ENCODE measurements at regions not wholly inside any gene's neighbourhood (a gene's known extent, or its start where the extent isn't known, plus 50 kb on each side); places are given as distances from the start of the nearest gene placed in this dataset.

DNA sequence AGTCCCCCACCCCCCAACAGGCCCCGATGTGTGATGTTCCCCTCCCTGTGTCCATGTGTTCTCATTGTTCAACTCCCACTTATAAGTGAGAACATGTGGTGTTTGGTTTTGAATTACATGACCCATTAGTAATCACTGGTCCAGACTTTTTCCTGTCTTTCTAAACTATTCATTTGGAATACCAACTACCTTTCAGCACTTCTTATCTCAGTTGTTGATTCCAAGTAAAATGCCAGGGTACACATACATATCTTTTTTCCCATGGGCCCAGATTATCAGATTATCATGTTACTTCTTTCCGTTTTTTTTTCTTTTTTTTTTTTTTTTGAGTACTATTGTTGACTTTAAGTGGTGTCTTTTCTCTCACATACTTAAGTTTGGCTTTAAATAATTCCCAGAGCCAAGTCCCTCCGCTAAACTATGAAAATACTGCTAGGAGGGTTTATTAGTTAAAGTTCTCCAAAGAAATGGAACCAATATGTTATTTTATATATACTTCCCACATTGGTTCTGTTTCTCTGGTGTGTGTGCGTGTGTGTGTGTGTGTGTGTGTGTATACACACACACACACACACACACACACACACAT lies 389.3 kb downstream of the IRS1 start:
- DNase-seq (ENCODE audit: low read depth in 3 of 3, low spot score in 2 of 3): no peak

DNA sequence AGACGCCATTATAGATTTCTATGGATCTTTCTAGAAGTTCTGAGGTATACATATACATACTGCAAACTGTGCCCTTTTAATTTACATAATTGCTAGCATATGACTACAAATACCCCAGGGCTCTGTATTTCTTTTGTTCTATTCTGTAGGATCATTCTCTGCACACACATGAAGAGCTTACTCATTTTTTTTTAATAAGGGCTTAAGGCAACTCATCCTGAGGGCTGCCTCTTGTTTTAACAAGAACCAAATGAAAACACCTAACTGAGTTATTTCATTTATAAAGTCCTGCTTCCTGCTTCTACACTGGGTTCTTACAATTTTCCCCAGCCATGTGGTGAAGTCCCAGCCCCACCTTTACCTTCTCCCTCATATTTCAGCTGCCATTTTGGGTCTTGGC lies 390.5 kb downstream of the IRS1 start:
- no peak for DNase-seq (ENCODE audit: low read depth in 3 of 3, low spot score in 2 of 3)

DNA sequence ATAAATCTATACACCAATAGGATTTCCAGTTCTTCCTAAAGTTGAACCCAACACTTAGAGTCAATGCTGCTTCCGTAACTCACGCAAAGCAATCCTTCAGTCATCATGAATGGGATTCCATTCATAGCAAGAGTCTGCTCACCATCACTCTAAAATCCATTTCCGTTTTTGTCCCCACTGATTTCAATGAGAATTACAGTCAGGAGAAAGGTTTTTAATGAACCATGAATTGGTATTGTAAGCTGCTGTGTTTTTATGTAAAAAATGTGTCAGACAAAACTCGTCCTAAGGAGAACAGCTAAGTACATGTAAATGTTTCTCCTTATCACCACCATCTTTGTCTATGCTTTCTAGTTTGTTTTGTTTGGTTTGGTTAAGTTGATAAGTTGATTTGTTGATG lies 391.5 kb downstream of the IRS1 start:
- no peak for DNase-seq (ENCODE audit: low read depth in 3 of 3, low spot score in 2 of 3)

DNA sequence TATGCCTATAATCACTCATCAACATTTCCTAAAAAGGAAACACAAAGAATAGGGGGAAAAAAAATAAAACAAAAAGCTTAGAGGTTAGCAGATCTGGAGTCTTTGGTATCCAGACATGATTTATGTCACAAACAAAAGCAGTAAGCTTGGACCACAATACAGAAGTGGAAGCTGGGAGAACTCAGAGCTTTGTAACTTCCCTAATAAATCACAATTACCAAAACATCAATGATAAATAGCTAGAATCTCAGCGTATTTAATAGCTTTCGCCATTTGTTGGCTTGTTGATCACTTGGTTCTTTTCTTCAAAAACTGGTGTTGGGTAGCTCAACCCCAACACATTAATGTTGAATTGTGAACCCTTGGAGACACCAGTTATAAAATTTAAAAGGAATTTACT lies 392.5 kb downstream of the IRS1 start:
- DNase-seq (ENCODE audit: low read depth in 3 of 3, low spot score in 2 of 3): no peak

DNA sequence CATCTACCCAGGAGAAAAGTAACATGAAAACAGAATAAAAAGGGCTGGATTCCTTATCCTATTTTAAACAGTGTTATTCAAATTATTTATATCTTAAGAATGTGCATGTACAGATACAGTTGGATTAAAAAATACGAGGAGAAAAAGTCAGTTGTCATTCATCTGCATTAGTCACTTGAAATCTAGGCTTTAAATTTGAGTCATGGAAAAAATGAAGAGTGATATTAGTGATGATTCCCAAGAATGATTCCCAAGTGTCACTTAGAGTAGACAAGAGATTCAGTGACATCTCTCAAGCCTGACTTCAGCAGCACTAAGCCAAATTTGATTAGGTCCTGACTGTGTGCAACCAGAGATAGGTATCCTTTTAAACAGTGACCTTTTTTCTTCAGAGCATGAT lies 394.2 kb downstream of the IRS1 start:
- no peak for DNase-seq (ENCODE audit: low read depth in 3 of 3, low spot score in 2 of 3)

DNA sequence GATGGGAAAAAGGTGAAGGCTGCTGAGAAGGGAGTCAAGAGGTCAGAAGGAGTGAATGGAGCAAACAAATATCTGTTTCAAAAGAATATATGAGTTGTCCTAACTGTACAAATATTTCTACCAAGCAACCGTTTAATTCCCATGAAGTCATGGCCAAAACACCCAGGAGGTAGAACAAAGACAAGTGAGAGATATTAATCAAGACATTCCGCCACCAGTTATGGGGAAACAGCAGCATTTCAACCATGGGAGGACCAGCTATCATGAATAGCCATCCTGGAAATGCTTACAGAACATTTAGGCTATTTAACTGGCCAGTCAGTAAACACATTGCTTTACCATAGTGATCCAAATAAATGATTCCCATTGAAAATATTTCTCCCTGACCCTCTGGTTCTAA lies 396.3 kb downstream of the IRS1 start:
- DNase-seq (ENCODE audit: low read depth in 3 of 3, low spot score in 2 of 3): no peak

DNA sequence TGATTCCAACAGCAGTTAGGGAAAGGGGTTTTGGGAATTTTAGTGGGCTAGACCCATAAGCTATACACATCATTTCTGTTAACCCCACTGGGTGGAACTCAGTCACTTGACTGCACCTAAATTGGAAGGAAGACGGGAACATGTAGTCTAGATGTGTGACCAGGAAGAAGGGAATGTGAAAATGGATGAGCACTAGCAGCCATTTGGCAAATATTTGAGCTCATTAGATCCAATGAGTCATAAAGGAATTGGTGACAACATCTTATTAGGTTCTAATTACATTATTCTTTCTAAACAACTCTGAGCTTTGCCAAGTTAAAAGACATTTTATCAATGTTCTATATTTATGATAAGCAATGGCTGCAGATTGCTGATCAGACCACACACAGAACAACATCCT lies 400.6 kb downstream of the IRS1 start:
- no peak for DNase-seq (ENCODE audit: low read depth in 3 of 3, low spot score in 2 of 3)

DNA sequence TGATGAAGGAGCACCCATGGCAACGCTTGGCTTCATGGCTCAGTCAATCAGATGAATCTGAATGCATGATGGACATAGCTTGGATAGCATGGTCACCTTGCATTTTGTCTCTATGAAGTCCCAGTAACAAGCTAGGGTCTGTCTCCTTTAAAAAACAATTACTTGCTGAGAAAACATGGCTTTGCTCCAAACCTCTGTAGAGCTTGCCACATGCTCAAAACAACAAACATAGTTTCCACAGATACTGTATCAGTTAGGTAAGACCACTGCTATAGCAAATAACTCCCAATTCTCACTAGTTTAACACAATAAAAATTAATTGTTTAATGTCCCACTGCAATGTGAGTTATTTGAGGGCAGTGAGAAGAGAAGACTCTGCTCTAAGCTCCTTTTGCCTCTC lies 401.0 kb downstream of the IRS1 start:
- DNase-seq (ENCODE audit: low read depth in 3 of 3, low spot score in 2 of 3): no peak

DNA sequence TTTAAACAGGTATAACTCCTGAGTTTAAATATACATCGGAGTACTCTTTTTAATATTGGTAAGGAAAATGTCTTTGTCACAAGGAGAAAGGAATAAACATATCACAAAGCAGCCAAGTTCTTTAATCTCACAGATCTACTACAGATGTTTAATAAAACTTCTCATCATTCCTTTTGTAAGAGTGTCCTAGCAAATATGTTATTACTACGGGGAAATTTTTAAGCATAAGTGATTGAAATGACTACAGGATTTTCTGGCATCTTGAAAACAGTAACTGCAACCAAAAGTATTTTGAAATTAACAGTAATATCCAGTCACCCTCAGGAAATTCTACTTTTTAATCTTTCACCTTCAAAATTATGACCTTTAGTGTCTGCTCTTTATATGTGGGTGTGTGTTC lies 403.1 kb downstream of the IRS1 start:
- DNase-seq (ENCODE audit: low read depth in 3 of 3, low spot score in 2 of 3): no peak

DNA sequence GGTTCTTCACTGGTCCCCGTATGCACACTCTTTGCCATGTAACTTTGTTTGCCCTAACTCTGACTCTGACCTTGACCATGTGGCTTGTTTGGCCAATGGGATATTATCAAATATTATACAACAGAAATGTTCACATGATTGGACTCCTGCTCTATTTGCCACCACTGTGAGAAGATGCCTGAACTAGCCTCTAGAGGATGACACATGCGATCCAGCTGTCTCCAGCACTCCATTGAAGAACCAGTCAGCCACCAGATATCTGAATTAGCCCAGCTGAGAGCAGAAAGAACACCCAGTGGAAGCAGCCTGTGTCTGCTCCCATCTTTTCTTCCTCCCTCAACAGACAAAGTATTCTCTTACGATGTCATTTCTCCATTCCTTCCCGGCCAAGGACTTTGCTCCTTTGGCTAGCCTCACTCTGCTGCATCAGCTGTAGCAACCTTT lies 412.1 kb downstream of the IRS1 start:
- no peak for DNase-seq (ENCODE audit: low read depth in 3 of 3, low spot score in 2 of 3)

DNA sequence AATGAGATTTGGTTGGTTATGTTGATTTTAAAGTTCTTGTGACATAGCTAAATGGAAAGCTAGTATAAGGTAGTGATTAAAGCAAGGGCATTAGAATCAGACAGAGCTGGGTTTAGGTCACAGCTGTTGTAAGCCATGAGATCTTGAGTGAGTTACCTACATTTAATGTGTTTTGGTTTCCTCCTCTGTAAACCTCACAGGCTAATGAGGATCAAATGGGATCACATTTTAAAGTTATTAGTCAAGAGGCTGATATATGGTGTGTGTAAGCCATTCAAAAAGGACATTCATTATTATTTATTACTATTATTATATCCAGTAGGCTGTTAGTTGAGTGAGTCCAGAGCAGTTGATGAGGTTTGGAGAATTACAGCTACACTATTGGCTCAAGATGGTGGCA lies 416.2 kb downstream of the IRS1 start:
- DNase-seq (ENCODE audit: low read depth in 3 of 3, low spot score in 2 of 3): no peak

DNA sequence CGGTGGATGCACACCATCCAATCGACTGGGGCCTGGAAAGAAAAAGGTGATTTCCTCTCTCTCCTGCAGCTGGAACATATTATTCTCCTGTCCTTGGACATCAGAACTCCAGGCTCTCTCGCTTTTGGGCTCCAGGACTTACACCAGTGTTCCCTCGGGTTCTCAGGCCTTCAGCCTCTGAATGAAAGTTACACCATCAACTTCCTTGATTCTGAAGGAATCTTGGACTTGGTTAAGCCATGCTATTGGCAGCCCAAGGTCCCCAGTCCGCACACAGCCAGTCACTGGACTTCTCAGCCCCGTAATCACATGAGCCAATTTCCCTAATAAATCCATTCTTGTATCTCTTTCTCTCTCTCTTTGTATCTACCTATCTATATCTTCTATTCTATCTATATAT lies 418.9 kb downstream of the IRS1 start:
- no peak for DNase-seq (ENCODE audit: low read depth in 3 of 3, low spot score in 2 of 3)

DNA sequence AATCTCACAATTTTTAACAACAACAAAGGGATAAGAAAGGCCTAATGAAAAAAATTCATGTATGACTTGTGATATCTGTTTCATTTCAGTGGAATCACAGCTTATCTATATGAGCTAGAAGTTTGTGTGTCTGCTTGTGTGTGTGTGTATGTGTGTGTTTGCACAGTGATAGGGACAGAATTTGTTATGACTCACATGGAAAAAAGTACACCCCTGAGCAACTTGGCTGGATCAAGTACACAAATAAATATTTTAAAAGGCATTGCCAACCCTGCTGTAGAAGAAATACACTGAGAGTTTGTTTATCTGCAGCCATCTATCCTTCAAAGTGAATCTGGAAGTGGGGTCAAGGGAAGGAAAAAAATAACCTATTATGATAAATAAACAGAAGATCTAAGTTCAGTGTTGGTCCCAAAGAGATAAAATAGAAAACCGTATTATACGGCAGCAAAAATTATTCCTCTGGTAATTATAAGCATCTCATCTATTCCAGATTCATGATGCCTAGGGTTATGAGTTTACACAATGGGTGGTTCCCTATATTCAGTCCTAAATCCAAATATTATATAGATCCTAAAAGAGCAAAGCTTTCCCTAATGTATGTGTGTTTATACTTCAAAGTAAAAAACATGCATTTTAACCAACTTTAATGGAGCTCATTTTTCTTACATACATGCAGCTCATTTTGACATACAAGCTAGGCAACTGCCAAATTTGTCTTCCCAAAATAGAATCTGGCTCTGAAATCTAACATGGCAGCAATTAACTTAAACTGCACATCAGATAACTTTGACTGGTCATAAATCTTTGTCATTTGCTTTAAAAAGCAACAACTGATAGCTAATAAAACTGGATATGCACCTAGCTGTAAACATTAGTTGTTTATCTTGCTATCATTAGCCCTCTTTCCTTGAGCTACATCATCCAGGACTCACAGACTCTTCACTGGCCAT lies 420.6 kb downstream of the IRS1 start:
- no peak for DNase-seq (ENCODE audit: low read depth in 3 of 3, low spot score in 2 of 3)

DNA sequence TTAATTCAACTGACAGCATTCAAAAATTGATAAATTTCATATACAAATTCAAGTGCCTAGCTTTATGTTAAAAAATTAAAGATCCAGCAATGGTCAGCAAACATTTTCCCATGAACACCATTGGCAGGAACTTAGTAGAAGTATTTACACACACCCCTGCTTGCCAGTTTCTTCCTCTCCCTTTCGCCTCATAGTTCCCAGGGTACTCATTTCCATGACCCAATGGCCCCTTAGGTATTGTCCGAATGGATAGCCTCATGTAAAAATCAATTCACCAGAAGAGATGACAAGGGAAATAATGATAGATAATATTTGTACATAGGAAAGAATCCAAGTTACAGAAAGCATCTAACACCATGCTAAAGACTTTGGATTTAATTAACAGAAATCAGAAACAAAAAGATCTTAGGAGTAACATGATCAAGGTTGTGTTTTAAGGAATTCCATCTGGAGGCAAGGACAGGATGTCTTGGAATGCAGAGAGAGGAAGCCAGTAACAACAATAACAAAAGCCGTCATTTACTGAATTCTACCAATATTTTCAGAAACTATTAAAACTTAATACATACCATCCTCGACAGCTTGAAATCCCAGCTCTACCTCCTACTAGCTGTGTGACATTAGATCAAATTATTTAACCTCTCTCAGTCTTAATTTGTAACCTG lies 423.0 kb downstream of the IRS1 start:
- no peak for DNase-seq (ENCODE audit: low read depth in 3 of 3, low spot score in 2 of 3)

DNA sequence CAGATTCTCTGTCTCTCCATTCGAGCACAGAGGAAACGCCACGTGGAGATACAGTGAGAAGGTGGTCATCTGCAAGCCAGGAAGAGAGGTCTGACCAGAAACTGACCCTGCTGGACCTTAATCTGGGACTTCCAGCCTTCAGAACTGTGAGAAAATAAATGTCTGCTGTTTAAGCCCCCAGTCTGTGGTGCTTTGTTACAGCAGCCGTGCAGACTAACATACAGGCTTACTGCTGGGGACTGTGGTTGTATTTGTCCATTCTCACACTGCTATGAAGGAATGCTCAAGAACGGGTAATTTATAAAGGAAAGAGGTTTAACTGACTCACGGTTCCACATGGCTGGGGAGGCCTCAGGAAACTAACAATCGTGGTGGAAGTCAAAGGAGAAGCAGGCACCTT lies 432.7 kb downstream of the IRS1 start:
- DNase-seq (ENCODE audit: low read depth in 3 of 3, low spot score in 2 of 3): no peak

DNA sequence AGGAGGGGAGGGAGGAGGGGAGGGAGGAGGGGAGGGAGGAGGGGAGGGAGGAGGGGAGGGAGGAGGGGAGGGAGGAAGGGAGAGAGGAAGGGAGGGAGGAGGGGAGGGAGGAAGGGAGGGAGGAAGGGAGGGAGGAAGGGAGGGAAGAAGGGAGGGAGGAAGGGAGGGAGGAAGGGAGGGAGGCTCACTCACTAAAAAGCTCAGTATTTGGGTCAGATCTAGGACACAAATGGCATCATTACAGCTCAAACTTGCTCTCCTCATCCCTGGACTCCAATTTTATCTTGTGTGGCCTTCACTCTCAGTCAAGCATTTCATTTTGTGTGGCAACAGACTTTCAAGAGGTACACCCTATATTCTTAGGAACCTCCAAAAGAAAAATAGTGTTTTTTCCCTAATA lies 435.4 kb downstream of the IRS1 start:
- DNase-seq (ENCODE audit: low read depth in 3 of 3, low spot score in 2 of 3): no peak

DNA sequence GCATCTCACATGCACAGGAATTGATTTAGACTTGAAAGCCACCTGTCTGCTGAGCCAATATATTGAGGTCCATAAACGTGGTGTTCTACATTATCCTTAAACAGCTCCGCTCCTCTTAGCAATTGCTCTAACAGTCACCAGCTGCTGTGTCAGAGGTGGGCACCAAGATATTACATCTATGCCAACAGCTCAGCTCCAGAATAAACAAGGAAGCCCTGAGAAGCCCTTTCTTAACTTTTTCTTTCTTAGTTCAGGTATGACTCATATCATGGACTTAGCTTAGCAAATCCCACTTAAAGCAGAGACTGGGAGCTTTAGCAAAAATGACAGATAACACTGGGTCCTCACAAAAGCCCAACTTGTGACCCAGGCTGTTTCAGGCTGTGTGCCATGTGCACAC lies 436.6 kb downstream of the IRS1 start:
- DNase-seq (ENCODE audit: low read depth in 3 of 3, low spot score in 2 of 3): no peak

DNA sequence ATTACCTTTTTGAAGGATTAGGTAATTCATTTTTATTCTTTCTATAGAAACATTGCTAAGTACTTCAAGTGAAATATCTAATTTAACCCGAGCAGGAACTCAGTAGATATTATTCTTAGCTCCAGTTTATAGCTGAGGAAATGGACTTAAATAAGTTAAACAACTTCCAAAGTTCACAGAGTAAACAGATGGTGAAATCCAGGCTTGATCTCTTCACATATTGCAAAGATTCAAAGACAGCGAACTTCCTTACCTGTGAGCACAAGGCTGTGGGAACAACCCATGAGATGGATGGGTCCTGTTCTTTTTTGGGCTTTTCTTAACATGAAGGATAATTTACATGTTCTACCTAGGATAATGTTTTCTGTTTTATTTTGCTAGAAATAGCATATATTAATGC lies 439.0 kb downstream of the IRS1 start:
- no peak for DNase-seq (ENCODE audit: low read depth in 3 of 3, low spot score in 2 of 3)

DNA sequence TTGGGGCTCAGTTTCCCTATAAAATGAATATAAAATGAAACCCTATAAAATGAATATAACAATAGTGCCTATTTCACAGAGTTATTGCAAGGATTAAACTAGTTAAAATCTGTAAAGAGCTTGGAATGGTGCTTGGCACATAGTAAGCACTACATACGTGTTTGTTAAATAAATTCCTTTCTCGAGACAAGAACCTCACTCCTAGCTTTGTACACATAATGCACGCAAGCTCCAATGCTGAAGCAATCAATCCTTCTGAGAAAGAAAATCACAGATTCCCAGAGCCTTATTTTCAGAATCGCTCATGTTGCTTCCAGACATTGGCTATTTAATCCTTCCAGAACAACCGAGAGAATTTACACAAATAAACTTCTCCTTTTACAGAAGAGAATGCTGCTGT lies 440.9 kb downstream of the IRS1 start:
- no peak for DNase-seq (ENCODE audit: low read depth in 3 of 3, low spot score in 2 of 3)

DNA sequence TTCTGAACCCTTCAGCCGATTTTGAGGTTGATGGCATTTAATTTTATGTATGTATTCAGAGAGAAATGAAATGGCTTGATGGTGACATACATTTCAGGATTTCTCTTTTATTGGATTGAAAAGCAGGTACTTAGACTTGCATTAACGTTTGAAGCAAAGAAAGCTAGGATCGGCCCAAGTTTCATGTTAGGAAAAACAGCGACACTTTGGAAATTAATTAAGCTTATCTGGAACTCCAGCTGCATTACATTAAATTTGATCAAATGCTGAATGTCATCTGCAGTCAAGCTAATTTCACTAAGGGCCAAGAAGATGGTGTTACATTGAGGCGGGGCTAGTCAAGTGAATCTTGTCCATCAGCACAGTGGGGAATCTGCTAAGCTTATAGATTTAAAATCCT lies 441.8 kb downstream of the IRS1 start:
- no peak for DNase-seq (ENCODE audit: low read depth in 3 of 3, low spot score in 2 of 3)

DNA sequence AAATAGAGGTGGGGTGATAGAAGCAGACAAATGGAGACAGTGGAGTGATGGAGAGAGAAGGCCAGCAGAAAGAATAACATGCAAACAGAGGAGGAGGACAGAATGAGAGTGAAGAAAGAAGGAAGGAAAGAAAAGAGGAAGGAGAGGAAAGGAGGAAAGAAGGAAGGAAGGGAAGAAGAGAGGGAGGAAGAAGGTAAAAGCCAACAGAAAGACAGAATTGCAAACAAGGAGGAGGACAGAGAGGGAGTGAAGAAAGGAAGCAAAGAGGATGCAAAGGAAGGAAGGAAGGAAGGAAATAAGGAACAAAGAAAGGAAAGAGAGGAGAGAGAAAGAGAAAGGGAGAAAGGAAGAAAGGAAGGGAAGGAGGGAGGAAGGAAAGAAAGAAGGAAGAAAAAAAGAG lies 444.0 kb downstream of the IRS1 start:
- DNase-seq (ENCODE audit: low read depth in 3 of 3, low spot score in 2 of 3): no peak

DNA sequence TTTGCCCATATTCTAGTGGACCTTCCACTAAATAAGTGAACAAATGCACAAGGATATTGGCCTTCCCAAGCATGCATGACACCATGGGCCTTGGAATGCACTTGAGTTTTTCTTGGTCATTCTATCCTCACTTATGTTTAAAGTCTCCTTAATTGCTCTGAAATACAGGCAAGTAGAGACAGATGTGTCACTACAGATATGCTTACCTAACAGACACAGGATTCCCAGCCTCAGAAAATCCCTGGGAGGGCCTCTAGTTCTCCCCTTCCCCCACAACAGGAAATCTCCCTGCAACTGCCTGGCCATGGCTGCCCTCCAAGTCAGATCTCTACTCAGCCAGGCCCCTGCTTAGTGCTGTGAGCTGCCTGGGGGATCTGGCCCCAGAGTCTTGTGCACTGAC lies 445.2 kb downstream of the IRS1 start:
- DNase-seq (ENCODE audit: low read depth in 3 of 3, low spot score in 2 of 3): no peak
